Osteocyte (in vitro differentiated cells): ENCODE measurements at regions not wholly inside any gene's neighbourhood (a gene's known extent, or its start where the extent isn't known, plus 50 kb on each side); places are given as distances from the start of the nearest gene placed in this dataset.

ENCODE experiments used
- DNase-seq: peaks from one replicate; pipeline ENCODE4 v3.0.0; 2021; ENCODE audit warnings: mixed read lengths; ENCODE audit not compliant: unreplicated experiment; ENCODE audit errors: extremely low spot score
- H3K27ac Mint-ChIP-seq: one replicate; pipeline ENCODE4 v1.8.0; 2021; ENCODE audit warnings: mild to moderate bottlenecking, mixed read lengths; ENCODE audit not compliant: unreplicated experiment
- H3K27me3 Mint-ChIP-seq: one replicate; pipeline ENCODE4 v1.8.0; 2021; ENCODE audit warnings: mixed read lengths; ENCODE audit not compliant: unreplicated experiment
- H3K36me3 Mint-ChIP-seq: one replicate; pipeline ENCODE4 v1.8.0; 2021; ENCODE audit warnings: mixed read lengths; ENCODE audit not compliant: unreplicated experiment
- H3K4me1 Mint-ChIP-seq: one replicate; pipeline ENCODE4 v1.8.0; 2021; ENCODE audit warnings: mixed read lengths; ENCODE audit not compliant: unreplicated experiment
- H3K4me3 Mint-ChIP-seq: one replicate; pipeline ENCODE4 v1.8.0; 2021; ENCODE audit warnings: mild to moderate bottlenecking, moderate library complexity, mixed read lengths; ENCODE audit not compliant: unreplicated experiment
- H3K9me3 Mint-ChIP-seq: one replicate; pipeline ENCODE4 v1.8.0; 2021; ENCODE audit warnings: mixed read lengths; ENCODE audit not compliant: unreplicated experiment
- TF ChIP-seq, protein P1 (sequence below): fragments of 200-600 bp; sonication (generic); IDR thresholded peaks from 2 replicates; pipeline ENCODE4 v1.5.0; 2021; ENCODE audit warnings: antibody characterized with exemption, mild to moderate bottlenecking, moderate library complexity

DNA sequence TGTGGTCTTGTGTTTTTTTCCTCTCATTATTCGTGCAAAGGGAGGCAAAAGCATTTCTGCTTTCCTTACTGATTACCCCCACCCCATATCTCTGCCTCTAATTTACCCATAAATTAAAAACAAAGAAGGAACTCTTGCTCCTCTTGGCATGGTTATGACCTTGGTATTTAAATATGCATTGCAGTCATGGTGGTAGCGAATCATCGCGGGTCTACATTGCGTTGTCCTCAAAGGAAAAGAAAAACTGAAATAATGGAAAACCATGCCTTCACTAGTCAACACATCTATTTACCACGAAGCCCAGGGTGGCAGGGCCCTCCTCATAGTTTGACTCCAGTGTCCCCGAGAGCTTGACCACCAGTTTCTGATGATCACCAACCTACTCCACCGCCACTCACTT is 126.7 kb upstream of the PARP11 start:
- peaks cover 7% of the 10 kb centered on the region for H3K9me3 Mint-ChIP-seq
- DNase-seq = no peak
- H3K27ac Mint-ChIP-seq = no peak overlapping the region
- H3K27me3 Mint-ChIP-seq = peaks cover 19% of the 10 kb centered on the region
- H3K4me1 Mint-ChIP-seq = no peaks in the 10 kb centered on the region
- H3K4me3 Mint-ChIP-seq = no peak overlapping the region
- H3K36me3 Mint-ChIP-seq = no peaks in the 10 kb centered on the region
- TF ChIP-seq, protein P1, sequence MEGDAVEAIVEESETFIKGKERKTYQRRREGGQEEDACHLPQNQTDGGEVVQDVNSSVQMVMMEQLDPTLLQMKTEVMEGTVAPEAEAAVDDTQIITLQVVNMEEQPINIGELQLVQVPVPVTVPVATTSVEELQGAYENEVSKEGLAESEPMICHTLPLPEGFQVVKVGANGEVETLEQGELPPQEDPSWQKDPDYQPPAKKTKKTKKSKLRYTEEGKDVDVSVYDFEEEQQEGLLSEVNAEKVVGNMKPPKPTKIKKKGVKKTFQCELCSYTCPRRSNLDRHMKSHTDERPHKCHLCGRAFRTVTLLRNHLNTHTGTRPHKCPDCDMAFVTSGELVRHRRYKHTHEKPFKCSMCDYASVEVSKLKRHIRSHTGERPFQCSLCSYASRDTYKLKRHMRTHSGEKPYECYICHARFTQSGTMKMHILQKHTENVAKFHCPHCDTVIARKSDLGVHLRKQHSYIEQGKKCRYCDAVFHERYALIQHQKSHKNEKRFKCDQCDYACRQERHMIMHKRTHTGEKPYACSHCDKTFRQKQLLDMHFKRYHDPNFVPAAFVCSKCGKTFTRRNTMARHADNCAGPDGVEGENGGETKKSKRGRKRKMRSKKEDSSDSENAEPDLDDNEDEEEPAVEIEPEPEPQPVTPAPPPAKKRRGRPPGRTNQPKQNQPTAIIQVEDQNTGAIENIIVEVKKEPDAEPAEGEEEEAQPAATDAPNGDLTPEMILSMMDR = no peak

DNA sequence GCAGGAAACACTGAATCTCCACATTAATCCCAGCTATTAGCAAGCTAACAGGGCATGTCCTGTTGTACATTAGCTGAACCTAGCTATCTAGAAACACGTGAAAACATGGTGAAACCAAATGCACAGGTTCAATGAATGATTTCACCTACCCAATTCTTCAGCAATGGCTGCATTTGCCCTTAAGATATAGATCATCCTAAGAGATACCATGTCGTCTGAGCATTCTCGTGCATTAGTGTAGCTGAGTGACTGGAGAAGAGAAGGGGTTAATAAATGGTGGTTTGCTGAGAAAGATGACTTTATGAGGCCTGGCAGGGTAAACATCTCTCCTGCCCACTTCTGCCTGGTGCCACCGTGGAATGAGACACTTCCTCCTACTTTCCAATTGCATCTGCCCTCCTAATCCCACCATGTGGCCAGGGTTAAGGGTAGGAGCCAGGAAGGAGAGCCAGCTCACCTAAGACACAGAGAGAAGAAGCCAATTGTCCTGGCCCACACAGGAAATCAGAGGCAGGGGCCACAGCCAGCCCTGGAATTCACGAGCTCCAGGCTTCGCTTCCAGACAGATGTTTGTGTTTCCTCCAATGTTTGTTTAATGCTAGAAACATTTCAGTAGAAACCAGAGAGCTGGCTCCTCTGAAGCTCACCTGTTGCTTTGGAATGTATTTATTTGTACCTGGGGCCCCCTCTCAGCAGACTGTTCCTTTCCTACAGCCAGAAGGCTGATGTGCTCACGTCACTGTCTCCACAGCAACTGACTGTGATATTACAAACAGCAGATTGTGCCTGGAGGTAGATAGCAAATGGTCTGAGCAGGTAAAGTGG is 126.0 kb upstream of the PARP11 start:
- H3K27me3 Mint-ChIP-seq = peaks cover 14% of the 10 kb centered on the region
- no peak for DNase-seq
- TF ChIP-seq, protein P1 = no peak
- H3K9me3 Mint-ChIP-seq = peaks cover 7% of the 10 kb centered on the region
- no peaks in the 10 kb centered on the region for H3K36me3 Mint-ChIP-seq
- no peak overlapping the region for H3K4me3 Mint-ChIP-seq
- no peak overlapping the region for H3K27ac Mint-ChIP-seq
- H3K4me1 Mint-ChIP-seq = no peaks in the 10 kb centered on the region

DNA sequence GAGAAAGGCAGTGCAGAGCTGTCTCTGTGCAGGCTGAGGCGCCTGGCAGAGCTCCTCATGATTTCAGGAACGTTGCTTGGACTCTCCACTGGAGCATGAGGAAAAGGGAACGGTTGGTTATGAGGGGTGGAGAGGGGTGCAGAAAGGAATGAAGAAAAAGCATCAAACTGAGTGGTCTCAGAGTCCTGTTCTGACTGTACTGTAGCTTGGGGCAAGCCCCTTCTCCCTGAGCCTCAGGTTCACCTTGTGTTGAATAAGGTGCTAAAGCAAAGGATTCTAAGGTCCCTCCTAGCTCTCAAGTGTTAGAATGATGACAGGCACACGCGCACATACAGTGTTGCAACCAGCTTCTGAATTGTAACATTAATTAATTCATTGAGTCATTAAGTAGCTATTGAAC is 125.2 kb upstream of the PARP11 start:
- Mint-ChIP-seq H3K27me3 (peaks cover 16% of the 10 kb centered on the region), H3K36me3 (no peaks in the 10 kb centered on the region), H3K4me3 (no peak overlapping the region), H3K4me1 (no peaks in the 10 kb centered on the region), H3K9me3 (peaks cover 7% of the 10 kb centered on the region), H3K27ac (no peak overlapping the region)
- TF ChIP-seq, protein P1 = no peak
- no peak for DNase-seq

DNA sequence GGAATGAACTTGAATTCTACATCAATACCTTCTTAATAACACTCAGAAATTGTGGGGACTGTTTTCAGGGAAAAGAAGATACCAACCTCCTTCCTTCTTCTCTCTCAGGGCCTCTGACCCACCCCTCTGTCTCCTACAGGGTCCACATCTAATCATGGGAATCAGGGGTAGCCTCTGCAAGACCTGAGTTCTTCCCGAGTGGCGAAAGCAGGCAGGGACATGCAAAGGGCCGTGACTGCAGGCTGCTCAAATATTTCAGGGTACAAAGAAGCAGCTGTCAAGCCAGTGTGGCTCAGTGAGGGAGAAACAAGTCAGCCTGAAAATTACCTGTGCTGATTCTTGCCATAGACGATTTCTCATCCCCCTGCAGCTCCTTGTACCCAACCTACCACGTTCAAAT is 123.1 kb upstream of the PARP11 start:
- Mint-ChIP-seq H3K27ac (no peak overlapping the region), H3K27me3 (peaks cover 31% of the 10 kb centered on the region), H3K9me3 (peaks cover 7% of the 10 kb centered on the region), H3K4me3 (no peak overlapping the region), H3K36me3 (no peaks in the 10 kb centered on the region), H3K4me1 (no peaks in the 10 kb centered on the region)
- no peak for DNase-seq
- TF ChIP-seq, protein P1 = no peak

DNA sequence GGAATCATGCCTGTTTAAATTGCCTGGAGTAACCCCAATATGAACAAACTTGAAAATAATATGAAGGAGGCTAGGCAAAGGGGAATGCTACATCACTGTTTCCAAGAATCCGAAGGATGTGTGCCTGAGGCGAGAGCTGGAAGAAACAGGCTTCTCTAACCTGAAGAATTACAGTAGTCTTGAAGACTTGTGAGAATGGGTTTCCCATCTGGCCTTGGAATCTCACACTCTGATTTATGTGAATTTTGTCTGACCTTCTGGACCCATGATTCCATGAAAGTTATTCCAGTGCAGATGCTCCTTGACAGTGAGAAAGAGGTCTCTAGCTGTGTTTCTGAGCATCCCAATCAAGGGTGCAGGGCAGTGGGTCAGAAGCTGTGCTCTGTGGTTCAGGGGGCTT is 122.1 kb upstream of the PARP11 start:
- Mint-ChIP-seq H3K27me3 (peaks cover 28% of the 10 kb centered on the region), H3K4me1 (no peaks in the 10 kb centered on the region), H3K27ac (no peak overlapping the region), H3K9me3 (no peaks in the 10 kb centered on the region), H3K36me3 (no peaks in the 10 kb centered on the region), H3K4me3 (no peak overlapping the region)
- TF ChIP-seq, protein P1 = no peak
- no peak for DNase-seq
